NCI-H1092 treated with DMSO at 0.1 percent for 48 hours (cell line): ENCODE measurements at regions not wholly inside any gene's neighbourhood (a gene's known extent, or its start where the extent isn't known, plus 50 kb on each side); places are given as distances from the start of the nearest gene placed in this dataset.

Source experiments
- DNase-seq: peaks from one replicate; lab custom pipeline; 2025; lab: John Stamatoyannopoulos, UW

DNA sequence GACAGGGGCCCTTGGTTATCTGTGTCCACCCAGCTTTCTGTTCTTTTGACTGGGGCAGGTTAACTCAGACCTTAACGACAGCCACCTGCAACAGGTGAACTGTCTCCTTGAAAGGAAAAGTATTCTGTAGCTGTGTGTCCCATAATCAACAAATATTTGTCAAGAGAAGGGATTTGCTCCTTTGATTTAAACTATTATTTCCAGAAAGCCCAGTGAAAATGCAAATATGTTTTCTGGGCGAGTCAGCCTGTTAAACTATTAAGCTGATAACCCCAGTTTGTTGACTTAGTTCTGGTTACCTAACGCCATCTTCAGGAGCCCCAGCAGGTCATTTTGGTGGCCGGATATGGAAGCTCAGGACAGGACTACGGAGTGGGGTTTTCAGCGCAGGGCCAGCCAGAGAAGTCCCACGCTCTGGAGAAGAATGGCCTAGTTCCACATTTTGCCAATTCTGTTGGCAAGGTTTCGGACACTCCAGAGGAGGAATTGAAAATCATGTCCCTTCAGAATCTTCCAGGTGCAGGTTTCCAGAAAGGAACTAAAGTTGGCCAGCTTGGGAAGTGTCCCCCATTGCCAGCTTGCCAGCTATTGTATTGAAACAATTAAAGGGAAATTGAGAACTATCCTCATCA is 54.5 kb downstream of the ADRA2A start:
- DNase-seq: no peak

- DNase-seq: no peak
These were observed 60.2 kb downstream of the ADRA2A start for GRCh38 chr10:111137007-111137406.

GRCh38 chr10:111137587-111137986 is 60.8 kb downstream of the ADRA2A start:
- DNase-seq: no peak

DNA sequence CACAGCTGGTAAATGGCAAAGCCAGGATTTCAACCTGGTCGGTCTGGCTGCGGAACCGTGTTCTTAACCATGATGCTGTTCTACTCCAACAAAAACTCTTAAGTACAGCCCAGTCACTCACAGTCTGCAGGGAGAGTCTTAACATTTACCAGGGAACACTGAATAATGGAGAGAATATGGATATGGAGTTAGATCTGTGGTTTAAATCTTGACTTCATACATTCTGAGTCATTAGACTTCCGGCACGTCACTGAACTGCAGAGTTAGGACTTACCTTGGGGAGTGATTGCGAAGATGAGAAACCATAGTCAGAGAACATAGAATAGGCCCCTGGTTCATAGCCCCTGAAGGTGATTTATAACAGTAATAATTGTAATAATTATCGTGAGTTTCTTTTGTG is 61.7 kb downstream of the ADRA2A start:
- no peak for DNase-seq

- no peak for DNase-seq
These were observed 62.7 kb downstream of the ADRA2A start for GRCh38 chr10:111139567-111139966.

DNA sequence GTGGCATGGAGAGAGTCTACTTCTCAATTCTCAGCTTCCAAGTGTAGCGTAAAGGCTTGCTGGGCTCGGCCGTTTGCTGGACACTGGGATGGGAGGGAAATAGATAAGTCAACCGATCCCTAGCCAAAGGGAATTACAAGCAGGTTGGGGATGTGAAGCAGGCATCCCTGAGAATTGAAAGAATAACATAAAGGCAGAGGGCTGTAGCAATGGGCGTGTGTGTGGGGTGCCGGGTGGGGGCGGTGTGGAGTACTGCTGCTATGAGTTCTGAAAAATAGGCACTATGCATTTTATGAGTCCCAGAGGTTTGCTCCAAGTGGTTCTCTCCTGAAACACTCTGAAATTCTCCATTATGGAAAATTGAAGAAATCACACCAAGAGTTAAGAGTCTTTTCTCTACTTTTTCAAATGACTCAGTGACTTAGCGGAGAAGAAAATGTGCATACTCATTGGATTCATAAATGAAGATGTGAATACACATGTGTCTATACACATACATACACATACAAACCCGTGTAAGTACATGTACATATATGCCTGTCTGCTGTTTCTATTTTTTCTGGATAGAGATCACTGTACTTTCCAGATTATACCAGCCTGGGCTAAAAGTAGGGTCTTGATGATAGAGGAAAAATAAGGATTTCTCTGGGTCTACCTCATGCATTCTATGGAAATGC is 65.4 kb downstream of the ADRA2A start:
- DNase-seq: no peak

- DNase-seq: no peak
These were observed 69.3 kb downstream of the ADRA2A start for GRCh38 chr10:111146025-111146640.

DNA sequence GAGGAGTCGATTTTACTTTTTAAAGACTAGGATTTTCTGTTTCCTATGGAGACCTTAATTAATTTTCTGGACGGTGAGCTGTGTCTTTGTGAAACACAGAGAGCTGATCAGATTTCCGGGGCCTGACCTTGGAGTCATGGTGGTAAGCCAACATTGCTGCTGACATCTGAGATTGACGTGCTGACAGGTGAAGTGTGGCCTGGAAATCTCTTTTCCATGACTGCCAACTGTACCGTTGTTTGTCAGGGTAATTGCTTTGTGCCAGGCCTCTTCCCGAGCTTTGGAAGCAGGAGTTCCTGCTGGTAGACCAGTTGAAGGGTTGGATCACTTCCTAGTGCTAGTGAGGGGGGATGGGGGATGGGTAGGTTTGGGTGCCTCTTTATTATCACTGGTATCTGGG is 71.2 kb downstream of the ADRA2A start:
- no peak for DNase-seq

DNA sequence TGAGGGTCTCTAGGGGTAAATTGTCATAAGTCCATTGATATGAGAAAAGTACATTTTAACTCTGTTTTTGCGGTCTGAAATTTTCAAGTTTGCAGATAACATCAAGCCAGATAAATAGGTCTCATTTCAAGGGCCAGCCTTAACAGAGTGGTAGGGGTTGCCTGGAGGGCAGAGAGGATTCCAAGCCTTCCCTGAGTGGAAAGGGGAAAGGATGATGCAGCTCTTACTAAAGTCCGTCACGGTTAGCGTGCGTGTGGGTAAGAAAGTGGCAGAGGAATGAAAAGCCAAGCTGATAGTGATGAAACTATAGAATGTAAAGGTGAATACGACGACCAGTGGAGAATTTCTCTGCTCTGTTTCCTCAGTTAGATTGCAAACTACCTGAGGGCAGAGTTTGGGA is 71.6 kb downstream of the ADRA2A start:
- no peak for DNase-seq

- DNase-seq: no peak
These were observed 73.9 kb downstream of the ADRA2A start for GRCh38 chr10:111150691-111151090.

DNA sequence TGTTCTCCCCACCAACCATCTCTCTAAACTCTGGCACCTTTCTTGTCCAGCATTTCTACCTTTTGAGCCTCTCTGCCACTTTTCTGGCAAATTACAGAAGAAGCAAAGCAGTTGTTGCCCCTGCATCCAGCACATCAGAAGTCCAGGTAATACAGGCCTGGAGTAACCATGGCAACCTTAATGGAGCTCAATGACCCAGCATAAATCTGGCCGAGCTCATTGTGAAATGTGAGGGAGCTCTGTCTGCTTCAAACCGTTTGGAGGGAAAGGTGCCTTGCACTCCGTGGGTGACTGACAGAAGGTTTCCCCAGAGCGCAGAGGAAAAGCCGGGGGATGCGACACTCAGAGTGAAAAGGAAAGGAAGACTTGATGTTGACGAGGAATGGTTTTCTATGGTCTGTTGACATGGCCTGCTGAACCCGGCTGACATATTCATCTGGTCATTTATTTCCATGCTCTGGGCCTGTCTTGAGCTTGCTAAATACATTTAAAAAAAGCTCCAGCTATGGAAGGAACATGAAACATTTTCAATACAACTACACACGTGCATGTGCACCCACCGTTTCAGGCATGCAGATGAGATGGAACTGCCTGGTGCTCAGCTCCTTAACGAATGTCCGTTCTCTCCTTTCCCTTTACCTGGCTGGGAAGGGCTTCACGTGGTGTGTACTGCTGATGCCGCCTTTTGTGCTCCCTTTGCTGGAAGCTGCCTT is 74.9 kb downstream of the ADRA2A start:
- DNase-seq: no peak

- no peak for DNase-seq
These were observed 79.9 kb downstream of the ADRA2A start for GRCh38 chr10:111156754-111157153.

GRCh38 chr10:111158595-111158994 is 81.8 kb downstream of the ADRA2A start:
- DNase-seq: no peak

GRCh38 chr10:111161109-111161874 is 84.5 kb downstream of the ADRA2A start:
- no peak for DNase-seq

DNA sequence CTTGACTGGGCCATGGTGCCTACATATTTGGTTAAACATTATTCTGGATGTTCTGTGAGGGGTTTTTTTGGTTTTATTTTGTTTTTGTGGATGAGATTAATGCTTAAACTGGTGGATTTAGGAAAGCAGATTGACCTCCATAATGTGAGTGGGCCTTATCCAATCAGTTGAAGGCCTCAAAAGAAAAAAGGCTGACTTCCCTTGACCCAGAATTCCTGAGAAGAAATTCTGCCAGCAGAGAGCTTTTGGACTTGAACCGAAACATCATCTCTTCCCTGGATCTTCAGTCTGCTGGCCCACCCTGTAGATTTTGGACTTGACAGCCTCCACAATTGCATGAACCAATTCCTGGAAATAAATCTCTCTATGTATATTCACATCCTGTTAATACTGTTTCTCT is 94.4 kb downstream of the ADRA2A start:
- no peak for DNase-seq

GRCh38 chr10:111175787-111176186 is 99.0 kb downstream of the ADRA2A start:
- no peak for DNase-seq

DNA sequence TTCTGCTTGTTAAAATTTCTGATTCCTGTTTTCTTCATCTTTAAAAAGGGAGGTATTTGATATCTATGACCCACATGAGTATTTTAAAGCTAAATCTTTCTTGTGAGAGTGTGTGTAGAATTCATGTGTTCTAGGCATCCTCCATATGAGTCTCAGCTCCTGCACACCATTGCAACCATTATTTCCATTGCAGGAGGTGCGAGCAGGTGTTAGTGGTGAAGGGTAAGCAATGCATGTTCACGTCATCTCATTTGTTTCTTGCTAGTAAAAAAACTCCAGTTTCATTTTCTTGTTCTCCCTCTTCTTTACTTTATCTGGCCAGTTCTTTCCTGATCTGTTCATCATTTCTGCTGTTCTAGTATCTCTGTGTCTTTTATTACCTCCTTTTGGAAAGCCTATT is 100.5 kb downstream of the ADRA2A start:
- no peak for DNase-seq

GRCh38 chr10:111179514-111179913 is 102.7 kb downstream of the ADRA2A start:
- DNase-seq: no peak

- DNase-seq: no peak
These were observed 109.5 kb downstream of the ADRA2A start for GRCh38 chr10:111186358-111186757.

DNA sequence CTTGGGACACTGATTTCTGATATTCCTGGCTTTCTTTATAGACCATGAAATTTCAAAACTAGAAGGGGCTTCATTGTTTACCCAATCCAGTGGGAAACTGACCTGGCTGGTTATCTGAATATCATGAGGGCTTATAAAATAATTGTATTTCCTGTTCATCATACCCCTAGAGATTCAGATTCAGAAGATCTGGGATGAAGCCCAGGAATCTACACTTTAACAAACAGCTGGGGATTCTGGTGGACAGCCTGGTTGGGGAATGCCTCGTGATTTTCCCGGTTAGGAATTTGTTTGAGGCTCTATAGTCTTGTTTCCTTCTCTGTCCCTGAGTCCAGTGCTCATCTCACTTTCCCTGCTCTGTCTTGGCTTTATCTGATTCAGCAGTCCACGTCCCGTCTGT is 110.3 kb downstream of the ADRA2A start:
- DNase-seq: no peak

- DNase-seq: no peak
These were observed 122.8 kb downstream of the ADRA2A start for GRCh38 chr10:111199587-111199986.

GRCh38 chr10:111200505-111201186 is 123.8 kb downstream of the ADRA2A start:
- DNase-seq: no peak
